Astrocyte of the cerebellum (primary cell): ENCODE measurements at regions not wholly inside any gene's neighbourhood (a gene's known extent, or its start where the extent isn't known, plus 50 kb on each side); places are given as distances from the start of the nearest gene placed in this dataset.

Experiments
- DNase-seq: peaks from one replicate; pipeline ENCODE4 v3.0.0-alpha.2; 2011; ENCODE audit warnings: low read depth
- H3K4me3 ChIP-seq: 2 replicates; pipeline ENCODE4 v1.5.1; 2011; ENCODE audit warnings: mild to moderate bottlenecking, low read depth, low read length, moderate library complexity
- CTCF ChIP-seq: IDR thresholded peaks from 2 replicates; pipeline ENCODE4 v1.5.1; 2012; ENCODE audit warnings: low read length, low read depth, moderate library complexity, mild to moderate bottlenecking; ENCODE audit errors: missing control alignments
- in situ Hi-C: cut with HindIII; loops from 2 replicates; pipeline ENCODE4 v1.10.0; 2017; ENCODE audit warnings: low sequenced_read_pairs

DNA sequence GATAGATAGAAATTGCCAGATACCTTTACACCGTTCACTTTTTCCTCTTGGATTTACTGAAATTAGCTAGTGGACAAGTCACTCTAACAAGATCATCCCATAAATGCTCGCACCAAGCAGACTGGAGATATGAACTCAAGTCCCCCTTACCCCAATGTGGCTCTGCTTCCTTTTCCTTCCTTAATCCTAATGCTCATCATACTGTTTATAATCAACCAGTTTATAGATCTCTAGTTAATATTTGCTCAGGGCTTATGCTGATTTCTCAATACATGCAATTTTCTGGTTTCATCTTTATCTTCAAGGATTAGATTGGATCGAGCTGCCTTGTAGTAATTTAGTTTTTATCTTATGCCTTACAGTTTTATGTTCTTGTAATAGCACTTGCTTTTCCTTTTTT lies 318.3 kb upstream of the KLHL29 start:
- in situ Hi-C loops = no loop called here
- TF ChIP-seq CTCF = no peak
- H3K4me3 ChIP-seq = no peak overlapping the region
- no peak for DNase-seq

DNA sequence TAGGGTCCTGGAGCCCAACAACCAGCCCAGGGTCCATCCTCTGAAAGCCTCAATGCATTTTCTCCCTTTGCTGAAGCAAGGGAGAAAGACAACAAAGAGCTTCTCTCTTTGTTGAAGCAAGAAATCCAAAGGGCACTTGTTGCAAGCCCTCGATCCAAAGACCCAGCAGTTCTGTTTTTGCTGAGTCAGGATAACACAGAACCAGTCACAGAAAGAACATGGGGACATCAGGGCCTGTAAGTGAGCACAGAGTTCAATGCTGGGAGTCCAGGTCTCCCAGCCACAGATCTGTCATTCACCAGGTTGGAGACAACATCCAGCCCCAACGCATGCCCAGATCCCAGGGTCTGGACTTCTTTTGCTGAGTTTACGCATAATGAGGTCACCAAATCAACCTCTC lies 315.8 kb upstream of the KLHL29 start:
- in situ Hi-C loops = no loop called here
- no peak for TF ChIP-seq CTCF
- no peak overlapping the region for H3K4me3 ChIP-seq
- no peak for DNase-seq

DNA sequence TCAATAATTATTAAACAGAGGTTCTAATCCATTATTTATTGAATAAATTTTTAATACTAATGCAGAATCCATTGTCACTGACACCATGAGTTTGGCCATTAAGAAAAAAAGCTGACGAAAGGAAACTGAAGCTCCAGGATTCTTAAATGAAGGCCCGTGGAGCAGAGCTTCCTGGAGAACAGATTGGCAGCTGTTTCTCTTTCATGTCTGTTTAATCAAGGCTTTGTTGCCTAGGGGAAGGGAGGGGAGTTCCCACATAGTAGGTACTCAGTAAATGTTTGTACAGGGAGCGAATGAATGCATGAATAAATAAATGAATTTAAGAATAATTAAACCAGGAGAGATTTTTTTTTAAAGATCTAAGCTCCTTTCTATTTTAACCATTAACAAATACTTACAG lies 315.1 kb upstream of the KLHL29 start:
- no peak overlapping the region for H3K4me3 ChIP-seq
- DNase-seq = no peak
- TF ChIP-seq CTCF = no peak
- in situ Hi-C loops = no loop called here

GRCh38 chr2:23073056-23073455 lies 311.9 kb upstream of the KLHL29 start:
- TF ChIP-seq CTCF = no peak
- no peak overlapping the region for H3K4me3 ChIP-seq
- no peak for DNase-seq
- in situ Hi-C loops = no loop called here

DNA sequence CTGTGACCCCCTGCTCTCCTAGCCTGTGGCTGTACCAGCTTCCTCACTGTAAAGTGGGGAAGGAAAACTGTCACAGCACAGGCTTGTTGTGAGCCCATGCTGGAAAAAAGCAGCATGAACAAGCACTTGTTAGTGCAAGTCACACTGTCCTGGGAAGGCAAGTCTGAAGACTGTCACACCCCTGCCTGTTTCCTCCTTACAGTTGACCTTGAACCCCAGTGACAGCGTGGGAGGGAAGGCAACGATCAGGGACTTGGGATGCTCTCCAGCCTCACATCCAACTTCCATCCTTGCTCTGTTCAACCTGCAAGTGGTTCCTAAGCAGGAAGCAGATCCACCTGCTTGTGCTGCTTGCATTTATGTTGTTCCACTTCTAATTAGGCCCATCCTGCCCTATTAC lies 311.3 kb upstream of the KLHL29 start:
- TF ChIP-seq CTCF = no peak
- no peak for DNase-seq

GRCh38 chr2:23077596-23077995 lies 307.4 kb upstream of the KLHL29 start:
- TF ChIP-seq CTCF = no peak
- in situ Hi-C loops = no loop called here
- no peak for DNase-seq

More for the DNA sequence above, 311.3 kb upstream of the KLHL29 start:
- no peak overlapping the region for H3K4me3 ChIP-seq
- in situ Hi-C loops = no loop called here

GRCh38 chr2:23078784-23079434 lies 306.1 kb upstream of the KLHL29 start:
- TF ChIP-seq CTCF = no peak
- in situ Hi-C loops = no loop called here
- no peak for DNase-seq
- no peak overlapping the region for H3K4me3 ChIP-seq

More at GRCh38 chr2:23077596-23077995, 307.4 kb upstream of the KLHL29 start:
- no peak overlapping the region for H3K4me3 ChIP-seq
